Omental fat pad (tissue), 3 donors: ENCODE measurements at regions not wholly inside any gene's neighbourhood (a gene's known extent, or its start where the extent isn't known, plus 50 kb on each side); places are given as distances from the start of the nearest gene placed in this dataset.
"Not testable (repeated sequence)": the region's sequence is repeated elsewhere in the genome, so short reads cannot be mapped to it uniquely, and the experiment has no call there.

Source experiments
- ATAC-seq: fragments of 150-250 bp; one replicate; pipeline ENCODE4 v1.9.1; 2016; ENCODE audit warnings: mild to moderate bottlenecking, moderate library complexity; ENCODE audit not compliant: low FRiP score
- DNase-seq: peaks from one replicate; pipeline ENCODE4 v3.0.0-alpha.2; 2019; ENCODE audit warnings: low spot score
- CTCF ChIP-seq, 3 donors: fragments of 450-650 bp; IDR thresholded peaks; one replicate each; pipeline ENCODE4 v1.5.1; 2016 to 2017; ENCODE audit warnings: antibody characterized with exemption in 3 of 3, mild to moderate bottlenecking in 3 of 3, moderate library complexity in 2 of 3

- ATAC-seq, result no peak
- no peak for TF ChIP-seq CTCF (IDR thresholded peaks at IDR 0.05)
Observed at GRCh38 chr4:170818786-170819185, 729.0 kb upstream of the AADAT start.

GRCh38 chr4:170805352-170805751 is 715.6 kb upstream of the AADAT start:
- ATAC-seq, result no peak
- DNase-seq, result no peak
- no peak for TF ChIP-seq CTCF (IDR thresholded peaks at IDR 0.05)

More at GRCh38 chr4:170818786-170819185, 729.0 kb upstream of the AADAT start:
- no peak for DNase-seq

GRCh38 chr4:170804930-170805329 is 715.2 kb upstream of the AADAT start:
- no peak for DNase-seq
- TF ChIP-seq CTCF (IDR thresholded peaks at IDR 0.05), result no peak
- no peak for ATAC-seq

- ATAC-seq (no peak), DNase-seq (no peak)
- no peak for TF ChIP-seq CTCF (IDR thresholded peaks at IDR 0.05)
Observed at GRCh38 chr4:170803492-170803891, 713.7 kb upstream of the AADAT start.

GRCh38 chr4:170801771-170802170 is 712.0 kb upstream of the AADAT start:
- DNase-seq (no peak), ATAC-seq (no peak)
- no peak for TF ChIP-seq CTCF (IDR thresholded peaks at IDR 0.05)

- no peak for TF ChIP-seq CTCF (IDR thresholded peaks at IDR 0.05)
- ATAC-seq, result no peak
- DNase-seq, result no peak
Observed at GRCh38 chr4:170794525-170794924, 704.8 kb upstream of the AADAT start.

- not testable (repeated sequence) for ATAC-seq, DNase-seq
Observed at GRCh38 chr4:170788540-170789051, 698.8 kb upstream of the AADAT start.

GRCh38 chr4:170777663-170778062 is 687.9 kb upstream of the AADAT start:
- DNase-seq (no peak), ATAC-seq (no peak)
- no peak for TF ChIP-seq CTCF (IDR thresholded peaks at IDR 0.05)
